SKM-1 (cell line): ENCODE measurements at regions not wholly inside any gene's neighbourhood (a gene's known extent, or its start where the extent isn't known, plus 50 kb on each side); places are given as distances from the start of the nearest gene placed in this dataset.
"Not testable (repeated sequence)": the region's sequence is repeated elsewhere in the genome, so short reads cannot be mapped to it uniquely, and the experiment has no call there.

Experiments used
- DNase-seq: peaks from one replicate; lab custom pipeline; 2025; ENCODE audit not compliant: unreplicated experiment; lab: John Stamatoyannopoulos, UW

- no peak for DNase-seq
Measured at GRCh38 chr7:17083392-17084165, 201.8 kb upstream of the AGR3 start.

GRCh38 chr7:17084166-17084475 is 202.3 kb upstream of the AGR3 start:
- DNase-seq = no peak

- no peak for DNase-seq
Measured at GRCh38 chr7:17085186-17085585, 203.4 kb upstream of the AGR3 start.

GRCh38 chr7:17086403-17086802 is 204.6 kb upstream of the AGR3 start:
- DNase-seq = no peak

- DNase-seq = no peak
Measured at GRCh38 chr7:17090751-17091150, 207.7 kb upstream of the AHR start.

GRCh38 chr7:17093461-17093860 is 205.0 kb upstream of the AHR start:
- no peak for DNase-seq

GRCh38 chr7:17094963-17095574 is 203.4 kb upstream of the AHR start:
- DNase-seq = no peak

- DNase-seq = no peak
Measured at GRCh38 chr7:17095931-17096330, 202.5 kb upstream of the AHR start.

- no peak for DNase-seq
Measured at GRCh38 chr7:17097668-17098297, 200.7 kb upstream of the AHR start.

- DNase-seq = no peak
Measured at GRCh38 chr7:17098515-17098914, 199.9 kb upstream of the AHR start.

- DNase-seq = no peak
Measured at GRCh38 chr7:17099083-17099973, 199.1 kb upstream of the AHR start.

- not testable (repeated sequence) for DNase-seq
Measured at GRCh38 chr7:17099974-17100509, 198.4 kb upstream of the AHR start.

GRCh38 chr7:17101207-17101696 is 197.2 kb upstream of the AHR start:
- no peak for DNase-seq

- no peak for DNase-seq
Measured at GRCh38 chr7:17103170-17103569, 195.3 kb upstream of the AHR start.

- DNase-seq = no peak
Measured at GRCh38 chr7:17103984-17104383, 194.5 kb upstream of the AHR start.

GRCh38 chr7:17104419-17104818 is 194.0 kb upstream of the AHR start:
- DNase-seq = no peak

GRCh38 chr7:17105701-17106100 is 192.8 kb upstream of the AHR start:
- no peak for DNase-seq

- DNase-seq = no peak
Measured at GRCh38 chr7:17108049-17108584, 190.3 kb upstream of the AHR start.

GRCh38 chr7:17109020-17109419 is 189.4 kb upstream of the AHR start:
- DNase-seq = no peak

- not testable (repeated sequence) for DNase-seq
Measured at GRCh38 chr7:17113770-17114169, 184.7 kb upstream of the AHR start.

GRCh38 chr7:17118412-17118811 is 180.0 kb upstream of the AHR start:
- no peak for DNase-seq
